ENCODE measurements at regions not wholly inside any gene's neighbourhood (a gene's known extent, or its start where the extent isn't known, plus 50 kb on each side); places are given as distances from the start of the nearest gene placed in this dataset.

DNA sequence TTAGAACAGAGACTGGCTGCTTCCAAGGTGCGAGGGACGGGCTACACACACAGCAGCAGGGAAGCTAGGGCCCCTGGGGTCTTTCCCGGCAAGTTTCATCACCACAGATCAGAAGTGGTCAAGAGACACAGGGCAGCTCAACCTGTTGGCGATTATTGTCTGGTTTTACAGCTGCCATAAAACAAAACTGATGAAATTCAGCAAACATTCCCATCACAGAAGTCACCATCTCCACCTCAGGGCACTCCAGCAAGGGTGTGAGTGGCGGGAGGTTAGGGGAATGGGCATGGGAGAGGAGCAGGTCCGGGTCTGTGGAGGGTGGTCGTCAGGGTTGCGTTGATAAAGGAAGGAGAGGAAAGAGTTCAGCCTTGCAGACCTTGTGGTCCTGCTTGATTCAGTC is 91.0 kb downstream of the PXDC1 start:
- no peak overlapping the region for H3K4me3 ChIP-seq (ENCODE audit: low read depth, low read length, poor library complexity, severe bottlenecking)
- POLR2A ChIA-PET, result no interaction called here
- H3K9me3 ChIP-seq (ENCODE audit: low read length), result no peaks in the 10 kb centered on the region
- intact Hi-C loops (cut with micrococcal nuclease; ENCODE audit: unreplicated experiment), result no loop called here
- H3K9me2 ChIP-seq (ENCODE audit: insufficient read depth, low read length), result no peaks in the 10 kb centered on the region
- no peak for DNase-seq (ENCODE audit: low spot score)
- no TSS peak for BruUV-seq (replicated peaks)
- H3K4me2 ChIP-seq (ENCODE audit: low read length), result no peak overlapping the region
- H3K4me1 ChIP-seq (ENCODE audit: insufficient read depth, low read length, poor library complexity, severe bottlenecking), result no peaks in the 10 kb centered on the region
- no peak overlapping the region for H3K27ac ChIP-seq (ENCODE audit: low read depth, low read length, poor library complexity, severe bottlenecking)
- CTCF ChIA-PET (ENCODE audit: unreplicated experiment), result no interaction called here
- no peaks in the 10 kb centered on the region for H3K79me2 ChIP-seq (ENCODE audit: insufficient read depth, low read depth, low read length)
- TF ChIP-seq, protein P1, sequence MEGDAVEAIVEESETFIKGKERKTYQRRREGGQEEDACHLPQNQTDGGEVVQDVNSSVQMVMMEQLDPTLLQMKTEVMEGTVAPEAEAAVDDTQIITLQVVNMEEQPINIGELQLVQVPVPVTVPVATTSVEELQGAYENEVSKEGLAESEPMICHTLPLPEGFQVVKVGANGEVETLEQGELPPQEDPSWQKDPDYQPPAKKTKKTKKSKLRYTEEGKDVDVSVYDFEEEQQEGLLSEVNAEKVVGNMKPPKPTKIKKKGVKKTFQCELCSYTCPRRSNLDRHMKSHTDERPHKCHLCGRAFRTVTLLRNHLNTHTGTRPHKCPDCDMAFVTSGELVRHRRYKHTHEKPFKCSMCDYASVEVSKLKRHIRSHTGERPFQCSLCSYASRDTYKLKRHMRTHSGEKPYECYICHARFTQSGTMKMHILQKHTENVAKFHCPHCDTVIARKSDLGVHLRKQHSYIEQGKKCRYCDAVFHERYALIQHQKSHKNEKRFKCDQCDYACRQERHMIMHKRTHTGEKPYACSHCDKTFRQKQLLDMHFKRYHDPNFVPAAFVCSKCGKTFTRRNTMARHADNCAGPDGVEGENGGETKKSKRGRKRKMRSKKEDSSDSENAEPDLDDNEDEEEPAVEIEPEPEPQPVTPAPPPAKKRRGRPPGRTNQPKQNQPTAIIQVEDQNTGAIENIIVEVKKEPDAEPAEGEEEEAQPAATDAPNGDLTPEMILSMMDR (conservative IDR thresholded peaks at IDR 0.05; ENCODE audit: low read length), result no peak
- no peak for TF ChIP-seq EZH2phosphoT487 (IDR thresholded peaks at IDR 0.05; ENCODE audit: borderline replicate concordance, low read depth, low read length)
- H2AFZ ChIP-seq (ENCODE audit: low read length), result no peak overlapping the region
- H3K36me3 ChIP-seq (ENCODE audit: insufficient read depth, low read length), result no peaks in the 10 kb centered on the region
- H4K20me1 ChIP-seq (ENCODE audit: insufficient read depth, low read length), result no peaks in the 10 kb centered on the region

DNA sequence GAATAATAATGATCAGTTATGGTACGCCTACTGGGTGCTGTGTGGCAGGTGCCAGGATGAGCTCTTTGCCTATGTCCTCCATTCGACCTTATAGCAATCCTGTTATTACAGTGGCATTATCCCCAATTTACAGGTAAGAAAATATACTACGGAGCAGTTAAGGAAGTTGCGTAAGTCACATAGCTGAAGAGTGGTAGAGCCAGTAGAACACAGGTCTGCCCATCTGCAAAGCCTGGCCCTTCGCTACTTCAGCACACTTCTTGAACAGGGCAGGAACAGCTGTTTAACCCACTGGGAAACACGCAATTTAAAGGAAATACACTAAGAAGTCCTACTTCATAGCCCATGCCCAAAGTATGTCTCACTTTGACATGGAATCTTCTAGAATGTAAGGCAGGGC is 91.8 kb downstream of the PXDC1 start:
- no TSS peak for BruUV-seq (replicated peaks)
- H3K9me2 ChIP-seq (ENCODE audit: insufficient read depth, low read length), result no peaks in the 10 kb centered on the region

DNA sequence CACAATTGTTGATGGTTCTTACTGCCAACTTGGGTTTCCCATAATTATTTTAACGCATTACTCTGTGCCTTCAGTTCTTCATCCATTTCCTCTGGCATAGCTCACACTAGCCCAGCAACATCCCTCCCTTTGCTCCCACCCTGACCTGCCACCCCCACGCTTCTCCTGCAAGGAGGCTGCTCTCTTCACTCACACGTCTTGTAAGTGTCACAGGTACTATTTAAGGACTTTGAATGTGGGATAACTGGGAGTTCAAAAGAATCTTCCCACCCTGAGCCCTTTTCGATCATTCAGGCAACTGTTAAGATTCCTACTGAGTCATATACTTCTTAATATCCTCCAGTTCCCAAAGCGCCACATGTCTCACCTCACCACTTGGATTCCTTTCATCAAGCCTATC is 95.4 kb downstream of the PXDC1 start:
- Histone ChIP-seq H2AFZ (ENCODE audit: low read length) (no peak overlapping the region), H3K79me2 (ENCODE audit: insufficient read depth, low read depth, low read length) (no peaks in the 10 kb centered on the region), H3K4me1 (ENCODE audit: insufficient read depth, low read length, poor library complexity, severe bottlenecking) (no peaks in the 10 kb centered on the region), H3K4me2 (ENCODE audit: low read length) (no peak overlapping the region), H3K36me3 (ENCODE audit: insufficient read depth, low read length) (no peaks in the 10 kb centered on the region), H3K9me3 (ENCODE audit: low read length) (no peaks in the 10 kb centered on the region), H4K20me1 (ENCODE audit: insufficient read depth, low read length) (no peaks in the 10 kb centered on the region), H3K4me3 (ENCODE audit: low read depth, low read length, poor library complexity, severe bottlenecking) (no peak overlapping the region), H3K9me2 (ENCODE audit: insufficient read depth, low read length) (no peaks in the 10 kb centered on the region), H3K27ac (ENCODE audit: low read depth, low read length, poor library complexity, severe bottlenecking) (no peak overlapping the region)
- POLR2A ChIA-PET, result no interaction called here
- TF ChIP-seq, protein P1 (conservative IDR thresholded peaks at IDR 0.05; ENCODE audit: low read length), result no peak
- no peak for TF ChIP-seq EZH2phosphoT487 (IDR thresholded peaks at IDR 0.05; ENCODE audit: borderline replicate concordance, low read depth, low read length)
- DNase-seq (ENCODE audit: low spot score), result no peak
- intact Hi-C loops (cut with micrococcal nuclease; ENCODE audit: unreplicated experiment), result no loop called here
- no TSS peak for BruUV-seq (replicated peaks)
- CTCF ChIA-PET (ENCODE audit: unreplicated experiment), result no interaction called here

More for the DNA sequence above, 91.8 kb downstream of the PXDC1 start:
- Histone ChIP-seq H3K27ac (ENCODE audit: low read depth, low read length, poor library complexity, severe bottlenecking) (no peak overlapping the region), H3K4me1 (ENCODE audit: insufficient read depth, low read length, poor library complexity, severe bottlenecking) (no peaks in the 10 kb centered on the region), H4K20me1 (ENCODE audit: insufficient read depth, low read length) (no peaks in the 10 kb centered on the region), H3K4me3 (ENCODE audit: low read depth, low read length, poor library complexity, severe bottlenecking) (no peak overlapping the region), H3K36me3 (ENCODE audit: insufficient read depth, low read length) (no peaks in the 10 kb centered on the region), H3K9me3 (ENCODE audit: low read length) (no peaks in the 10 kb centered on the region), H2AFZ (ENCODE audit: low read length) (no peak overlapping the region), H3K4me2 (ENCODE audit: low read length) (no peak overlapping the region), H3K79me2 (ENCODE audit: insufficient read depth, low read depth, low read length) (no peaks in the 10 kb centered on the region)
- intact Hi-C loops (cut with micrococcal nuclease; ENCODE audit: unreplicated experiment), result no loop called here
- TF ChIP-seq, protein P1 (conservative IDR thresholded peaks at IDR 0.05; ENCODE audit: low read length), result no peak
- no peak for TF ChIP-seq EZH2phosphoT487 (IDR thresholded peaks at IDR 0.05; ENCODE audit: borderline replicate concordance, low read depth, low read length)
- ChIA-PET CTCF (ENCODE audit: unreplicated experiment) (no interaction called here), POLR2A (interaction anchor here (0.5 kb wide), 1 partner anchor 52 kb away, joined by 4 read pairs; no protein-coding TSS in a partner anchor)
- DNase-seq (ENCODE audit: low spot score), result no peak

Data from OCI-LY7 (cell line).